ENCODE measurements at regions not wholly inside any gene's neighbourhood (a gene's known extent, or its start where the extent isn't known, plus 50 kb on each side); places are given as distances from the start of the nearest gene placed in this dataset.

- TF ChIP-seq, protein P1, sequence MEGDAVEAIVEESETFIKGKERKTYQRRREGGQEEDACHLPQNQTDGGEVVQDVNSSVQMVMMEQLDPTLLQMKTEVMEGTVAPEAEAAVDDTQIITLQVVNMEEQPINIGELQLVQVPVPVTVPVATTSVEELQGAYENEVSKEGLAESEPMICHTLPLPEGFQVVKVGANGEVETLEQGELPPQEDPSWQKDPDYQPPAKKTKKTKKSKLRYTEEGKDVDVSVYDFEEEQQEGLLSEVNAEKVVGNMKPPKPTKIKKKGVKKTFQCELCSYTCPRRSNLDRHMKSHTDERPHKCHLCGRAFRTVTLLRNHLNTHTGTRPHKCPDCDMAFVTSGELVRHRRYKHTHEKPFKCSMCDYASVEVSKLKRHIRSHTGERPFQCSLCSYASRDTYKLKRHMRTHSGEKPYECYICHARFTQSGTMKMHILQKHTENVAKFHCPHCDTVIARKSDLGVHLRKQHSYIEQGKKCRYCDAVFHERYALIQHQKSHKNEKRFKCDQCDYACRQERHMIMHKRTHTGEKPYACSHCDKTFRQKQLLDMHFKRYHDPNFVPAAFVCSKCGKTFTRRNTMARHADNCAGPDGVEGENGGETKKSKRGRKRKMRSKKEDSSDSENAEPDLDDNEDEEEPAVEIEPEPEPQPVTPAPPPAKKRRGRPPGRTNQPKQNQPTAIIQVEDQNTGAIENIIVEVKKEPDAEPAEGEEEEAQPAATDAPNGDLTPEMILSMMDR (IDR thresholded peaks at IDR 0.05; ENCODE audit: low read depth, low read length, missing input control), result no peak
- no peak for TF ChIP-seq RAD21 (IDR thresholded peaks at IDR 0.05)
- no peak for TF ChIP-seq TAF1 (conservative IDR thresholded peaks at IDR 0.05)
- TF ChIP-seq MAX (IDR thresholded peaks at IDR 0.05), result no peak
- TF ChIP-seq, protein P2, sequence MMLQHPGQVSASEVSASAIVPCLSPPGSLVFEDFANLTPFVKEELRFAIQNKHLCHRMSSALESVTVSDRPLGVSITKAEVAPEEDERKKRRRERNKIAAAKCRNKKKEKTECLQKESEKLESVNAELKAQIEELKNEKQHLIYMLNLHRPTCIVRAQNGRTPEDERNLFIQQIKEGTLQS (IDR thresholded peaks at IDR 0.05), result no peak
- TF ChIP-seq EGR1 (IDR thresholded peaks at IDR 0.05; ENCODE audit: low read depth in 2 of 2), result no peak
- TF ChIP-seq NR2F2 (IDR thresholded peaks at IDR 0.05), result no peak
- no peak for TF ChIP-seq JUND (IDR thresholded peaks at IDR 0.05)
- TF ChIP-seq, protein P3, sequence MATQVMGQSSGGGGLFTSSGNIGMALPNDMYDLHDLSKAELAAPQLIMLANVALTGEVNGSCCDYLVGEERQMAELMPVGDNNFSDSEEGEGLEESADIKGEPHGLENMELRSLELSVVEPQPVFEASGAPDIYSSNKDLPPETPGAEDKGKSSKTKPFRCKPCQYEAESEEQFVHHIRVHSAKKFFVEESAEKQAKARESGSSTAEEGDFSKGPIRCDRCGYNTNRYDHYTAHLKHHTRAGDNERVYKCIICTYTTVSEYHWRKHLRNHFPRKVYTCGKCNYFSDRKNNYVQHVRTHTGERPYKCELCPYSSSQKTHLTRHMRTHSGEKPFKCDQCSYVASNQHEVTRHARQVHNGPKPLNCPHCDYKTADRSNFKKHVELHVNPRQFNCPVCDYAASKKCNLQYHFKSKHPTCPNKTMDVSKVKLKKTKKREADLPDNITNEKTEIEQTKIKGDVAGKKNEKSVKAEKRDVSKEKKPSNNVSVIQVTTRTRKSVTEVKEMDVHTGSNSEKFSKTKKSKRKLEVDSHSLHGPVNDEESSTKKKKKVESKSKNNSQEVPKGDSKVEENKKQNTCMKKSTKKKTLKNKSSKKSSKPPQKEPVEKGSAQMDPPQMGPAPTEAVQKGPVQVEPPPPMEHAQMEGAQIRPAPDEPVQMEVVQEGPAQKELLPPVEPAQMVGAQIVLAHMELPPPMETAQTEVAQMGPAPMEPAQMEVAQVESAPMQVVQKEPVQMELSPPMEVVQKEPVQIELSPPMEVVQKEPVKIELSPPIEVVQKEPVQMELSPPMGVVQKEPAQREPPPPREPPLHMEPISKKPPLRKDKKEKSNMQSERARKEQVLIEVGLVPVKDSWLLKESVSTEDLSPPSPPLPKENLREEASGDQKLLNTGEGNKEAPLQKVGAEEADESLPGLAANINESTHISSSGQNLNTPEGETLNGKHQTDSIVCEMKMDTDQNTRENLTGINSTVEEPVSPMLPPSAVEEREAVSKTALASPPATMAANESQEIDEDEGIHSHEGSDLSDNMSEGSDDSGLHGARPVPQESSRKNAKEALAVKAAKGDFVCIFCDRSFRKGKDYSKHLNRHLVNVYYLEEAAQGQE (IDR thresholded peaks at IDR 0.05), result no peak
These were observed 387.0 kb upstream of the DDI1 start for GRCh38 chr11:103649401-103649895.

All from liver (tissue), 3 donors.